ENCODE measurements at regions not wholly inside any gene's neighbourhood (a gene's known extent, or its start where the extent isn't known, plus 50 kb on each side); places are given as distances from the start of the nearest gene placed in this dataset.

DNA sequence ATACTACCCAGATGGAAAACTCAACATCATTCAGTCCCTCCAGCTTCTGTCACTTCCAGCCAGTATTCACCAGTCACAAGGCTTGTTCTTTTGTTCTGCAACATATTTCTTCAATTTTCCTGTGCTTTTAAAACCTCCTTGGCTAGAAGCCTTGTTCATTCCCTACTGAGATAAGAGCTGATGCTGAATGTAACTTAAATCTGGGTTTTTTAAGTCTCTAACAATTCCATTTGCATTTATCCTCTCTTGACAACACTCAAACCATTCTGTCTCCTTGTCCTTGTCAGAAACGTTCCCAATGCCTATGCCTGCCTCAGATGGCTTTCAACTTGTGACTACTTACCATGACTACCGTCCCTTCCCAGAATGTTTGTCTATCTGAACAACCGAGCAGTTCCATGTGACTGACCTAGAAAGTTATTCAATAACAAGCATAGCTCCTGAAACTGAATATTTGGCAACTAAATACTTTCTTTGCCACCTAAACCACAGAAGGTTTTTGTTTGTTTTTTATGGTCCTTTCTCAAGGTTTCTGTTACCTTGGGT lies 682.9 kb upstream of the GALNTL6 start:
- intact Hi-C loops (cut with micrococcal nuclease): no loop called here
- POLR2A ChIA-PET: interaction anchor here (0.7 kb wide), 1 partner anchor 28 kb away, joined by 3 read pairs; no protein-coding TSS in a partner anchor
- CTCF ChIA-PET: no interaction called here
- Mint-ChIP-seq H3K4me3 (ENCODE audit: unreplicated experiment) (no peak overlapping the region), H3K27me3 (ENCODE audit: insufficient read depth, unreplicated experiment) (no peaks in the 10 kb centered on the region), H3K9me3 (ENCODE audit: unreplicated experiment) (no peaks in the 10 kb centered on the region), H3K36me3 (ENCODE audit: insufficient read depth, unreplicated experiment) (no peaks in the 10 kb centered on the region), H3K27ac (ENCODE audit: low read depth, unreplicated experiment) (no peak overlapping the region), H3K4me1 (ENCODE audit: insufficient read depth, unreplicated experiment) (peaks cover 8% of the 10 kb centered on the region)
- no peak for TF ChIP-seq CTCF (IDR thresholded peaks at IDR 0.05; ENCODE audit: unreplicated experiment)
- DNase-seq (ENCODE audit: unreplicated experiment): peak; percentile 7
- no TSS peak for BruUV-seq (replicated peaks)

DNA sequence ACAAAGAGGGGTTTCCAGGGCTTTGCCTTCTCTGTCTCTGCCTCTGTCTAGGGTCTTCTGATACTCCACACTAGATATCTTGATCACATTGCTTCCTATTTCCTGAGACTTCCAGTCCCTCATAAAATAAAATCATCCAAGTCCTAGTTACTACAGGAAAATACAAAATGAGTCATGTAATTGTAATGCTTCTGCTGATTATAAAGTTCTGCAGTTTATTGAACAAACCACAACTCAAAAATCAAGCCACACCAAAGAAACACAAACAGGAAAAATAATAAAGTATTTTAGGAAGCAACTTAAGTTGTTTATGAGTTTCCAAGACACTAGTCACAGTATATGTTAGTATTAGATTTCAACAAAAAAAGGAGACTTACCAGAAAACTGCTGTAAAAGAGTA lies 695.1 kb upstream of the GALNTL6 start:
- H3K27ac Mint-ChIP-seq (ENCODE audit: low read depth, unreplicated experiment): peak overlapping the region; percentile 75
- BruUV-seq (replicated peaks): no TSS peak
- POLR2A ChIA-PET: interaction anchor here (0.6 to 1.0 kb wide), 3 partner anchors 23 to 798 kb away, joined by 3 read pairs; no protein-coding TSS in a partner anchor
- H3K36me3 Mint-ChIP-seq (ENCODE audit: insufficient read depth, unreplicated experiment): no peaks in the 10 kb centered on the region
- no peaks in the 10 kb centered on the region for H3K27me3 Mint-ChIP-seq (ENCODE audit: insufficient read depth, unreplicated experiment)
- intact Hi-C loops (cut with micrococcal nuclease): no loop called here
- no peak for DNase-seq (ENCODE audit: unreplicated experiment)
- peaks cover 17% of the 10 kb centered on the region for H3K9me3 Mint-ChIP-seq (ENCODE audit: unreplicated experiment)
- peaks cover 15% of the 10 kb centered on the region for H3K4me1 Mint-ChIP-seq (ENCODE audit: insufficient read depth, unreplicated experiment)
- no peak overlapping the region for H3K4me3 Mint-ChIP-seq (ENCODE audit: unreplicated experiment)
- no peak for TF ChIP-seq CTCF (IDR thresholded peaks at IDR 0.05; ENCODE audit: unreplicated experiment)
- CTCF ChIA-PET: interaction anchor here (1.1 kb wide), 1 partner anchor 15 kb away, joined by 3 read pairs; no protein-coding TSS in a partner anchor

DNA sequence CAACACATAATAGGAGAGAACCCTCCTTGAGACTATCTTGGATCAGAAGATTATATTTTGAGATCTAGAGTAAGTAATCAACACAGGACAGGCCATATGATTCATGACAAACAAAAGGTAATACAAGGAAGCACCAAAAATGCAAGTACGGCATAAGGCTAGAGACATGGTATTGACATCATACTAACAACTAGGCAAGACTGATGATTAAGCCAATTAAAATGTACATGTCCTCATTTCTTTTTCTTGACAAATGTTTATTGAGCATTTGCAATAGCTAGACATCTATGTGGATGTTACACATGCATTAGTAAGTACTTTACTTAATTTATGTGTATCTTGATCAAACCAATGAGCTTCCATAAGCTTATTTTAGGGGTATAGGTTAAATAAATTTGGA lies 695.7 kb upstream of the GALNTL6 start:
- BruUV-seq (replicated peaks): no TSS peak
- ChIA-PET POLR2A (interaction anchor here (0.6 kb wide), 1 partner anchor 23 kb away, joined by 3 read pairs; no protein-coding TSS in a partner anchor), CTCF (interaction anchor here (1.1 kb wide), 1 partner anchor 14 kb away, joined by 3 read pairs; no protein-coding TSS in a partner anchor)
- H3K4me1 Mint-ChIP-seq (ENCODE audit: insufficient read depth, unreplicated experiment): peaks cover 15% of the 10 kb centered on the region
- peaks cover 17% of the 10 kb centered on the region for H3K9me3 Mint-ChIP-seq (ENCODE audit: unreplicated experiment)
- peak; percentile 20 for DNase-seq (ENCODE audit: unreplicated experiment)
- H3K27me3 Mint-ChIP-seq (ENCODE audit: insufficient read depth, unreplicated experiment): no peaks in the 10 kb centered on the region
- H3K36me3 Mint-ChIP-seq (ENCODE audit: insufficient read depth, unreplicated experiment): no peaks in the 10 kb centered on the region
- TF ChIP-seq CTCF (IDR thresholded peaks at IDR 0.05; ENCODE audit: unreplicated experiment): no peak
- H3K4me3 Mint-ChIP-seq (ENCODE audit: unreplicated experiment): no peak overlapping the region
- peak overlapping the region; percentile 75 for H3K27ac Mint-ChIP-seq (ENCODE audit: low read depth, unreplicated experiment)
- intact Hi-C loops (cut with micrococcal nuclease): no loop called here

GRCh38 chr4:171101845-171102244 lies 711.4 kb upstream of the GALNTL6 start:
- no peak overlapping the region for H3K27ac Mint-ChIP-seq (ENCODE audit: low read depth, unreplicated experiment)
- peaks cover 20% of the 10 kb centered on the region for H3K9me3 Mint-ChIP-seq (ENCODE audit: unreplicated experiment)
- no peak for TF ChIP-seq CTCF (IDR thresholded peaks at IDR 0.05; ENCODE audit: unreplicated experiment)
- H3K4me3 Mint-ChIP-seq (ENCODE audit: unreplicated experiment): no peak overlapping the region
- ChIA-PET CTCF (interaction anchor here (0.7 to 1.1 kb wide), 2 partner anchors 13 to 476 kb away, joined by 3 read pairs; no protein-coding TSS in a partner anchor), POLR2A (no interaction called here)
- no peaks in the 10 kb centered on the region for H3K27me3 Mint-ChIP-seq (ENCODE audit: insufficient read depth, unreplicated experiment)
- intact Hi-C loops (cut with micrococcal nuclease): no loop called here
- H3K36me3 Mint-ChIP-seq (ENCODE audit: insufficient read depth, unreplicated experiment): no peaks in the 10 kb centered on the region
- H3K4me1 Mint-ChIP-seq (ENCODE audit: insufficient read depth, unreplicated experiment): no peaks in the 10 kb centered on the region
- DNase-seq (ENCODE audit: unreplicated experiment): no peak
- no TSS peak for BruUV-seq (replicated peaks)
